ENCODE measurements at regions not wholly inside any gene's neighbourhood (a gene's known extent, or its start where the extent isn't known, plus 50 kb on each side); places are given as distances from the start of the nearest gene placed in this dataset.

DNA sequence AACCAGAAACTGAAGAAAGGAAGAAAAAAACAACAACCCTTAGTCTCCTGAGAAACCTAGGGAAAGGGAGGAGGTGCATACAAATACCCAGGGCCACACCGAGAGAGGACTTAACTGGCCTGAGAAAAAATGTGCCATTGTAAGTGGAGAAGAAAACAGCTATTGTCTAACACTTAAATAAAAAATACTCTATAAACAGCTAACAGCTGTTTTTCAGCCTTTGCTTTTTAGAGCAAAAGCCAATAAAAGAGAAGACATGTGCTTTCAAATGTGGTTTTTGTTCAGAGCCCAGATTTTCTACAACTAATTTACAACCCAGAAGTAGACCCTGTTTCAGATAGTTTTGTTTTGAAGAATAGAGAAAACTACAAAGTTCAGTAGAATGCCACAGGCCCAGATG is 56.0 kb upstream of the SLC22A16 start:
- TF ChIP-seq, protein P1, sequence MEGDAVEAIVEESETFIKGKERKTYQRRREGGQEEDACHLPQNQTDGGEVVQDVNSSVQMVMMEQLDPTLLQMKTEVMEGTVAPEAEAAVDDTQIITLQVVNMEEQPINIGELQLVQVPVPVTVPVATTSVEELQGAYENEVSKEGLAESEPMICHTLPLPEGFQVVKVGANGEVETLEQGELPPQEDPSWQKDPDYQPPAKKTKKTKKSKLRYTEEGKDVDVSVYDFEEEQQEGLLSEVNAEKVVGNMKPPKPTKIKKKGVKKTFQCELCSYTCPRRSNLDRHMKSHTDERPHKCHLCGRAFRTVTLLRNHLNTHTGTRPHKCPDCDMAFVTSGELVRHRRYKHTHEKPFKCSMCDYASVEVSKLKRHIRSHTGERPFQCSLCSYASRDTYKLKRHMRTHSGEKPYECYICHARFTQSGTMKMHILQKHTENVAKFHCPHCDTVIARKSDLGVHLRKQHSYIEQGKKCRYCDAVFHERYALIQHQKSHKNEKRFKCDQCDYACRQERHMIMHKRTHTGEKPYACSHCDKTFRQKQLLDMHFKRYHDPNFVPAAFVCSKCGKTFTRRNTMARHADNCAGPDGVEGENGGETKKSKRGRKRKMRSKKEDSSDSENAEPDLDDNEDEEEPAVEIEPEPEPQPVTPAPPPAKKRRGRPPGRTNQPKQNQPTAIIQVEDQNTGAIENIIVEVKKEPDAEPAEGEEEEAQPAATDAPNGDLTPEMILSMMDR (IDR thresholded peaks at IDR 0.05): no peak
- TF ChIP-seq POLR2A (IDR thresholded peaks at IDR 0.05): no peak
